Mesothelial cell of epicardium (in vitro differentiated cells): ENCODE measurements at regions not wholly inside any gene's neighbourhood (a gene's known extent, or its start where the extent isn't known, plus 50 kb on each side); places are given as distances from the start of the nearest gene placed in this dataset.

Experiments
- DNase-seq, 2 experiments: peaks; one replicate each; pipeline ENCODE4 v3.0.0; 2021; ENCODE audit warnings: low spot score in 2 of 2; ENCODE audit not compliant: unreplicated experiment in 2 of 2
- H3K27ac Mint-ChIP-seq: 2 replicates; pipeline ENCODE4 v1.8.0; 2021; ENCODE audit warnings: mixed read lengths
- H3K27me3 Mint-ChIP-seq: 2 replicates; pipeline ENCODE4 v1.8.0; 2021; ENCODE audit warnings: low read depth, mixed read lengths
- H3K36me3 Mint-ChIP-seq: 2 replicates; pipeline ENCODE4 v1.8.0; 2021; ENCODE audit warnings: mixed read lengths
- H3K4me1 Mint-ChIP-seq: 2 replicates; pipeline ENCODE4 v1.8.0; 2021; ENCODE audit warnings: mixed read lengths
- H3K4me3 Mint-ChIP-seq: 2 replicates; pipeline ENCODE4 v1.8.0; 2021; ENCODE audit warnings: mild to moderate bottlenecking, moderate library complexity, mixed read lengths
- H3K9me3 Mint-ChIP-seq: 2 replicates; pipeline ENCODE4 v1.8.0; 2021; ENCODE audit warnings: mixed read lengths
- CTCF ChIP-seq: fragments of 200-600 bp; sonication (generic); IDR thresholded peaks from one replicate; pipeline ENCODE4 v1.5.0; 2021; ENCODE audit warnings: antibody characterized with exemption; ENCODE audit not compliant: unreplicated experiment

- no peaks in the 10 kb centered on the region for H3K36me3 Mint-ChIP-seq
- H3K27ac Mint-ChIP-seq: peak overlapping the region; percentile 4
- peaks cover 30% of the 10 kb centered on the region for H3K4me1 Mint-ChIP-seq
- H3K27me3 Mint-ChIP-seq: peaks cover 6% of the 10 kb centered on the region
- peaks cover 3% of the 10 kb centered on the region for H3K9me3 Mint-ChIP-seq
- H3K4me3 Mint-ChIP-seq: no peak overlapping the region
- TF ChIP-seq CTCF: no peak
- no peak for DNase-seq
These were observed 211.4 kb downstream of the CMPK2 start for GRCh38 chr2:6654279-6654678.

- peaks cover 30% of the 10 kb centered on the region for H3K4me1 Mint-ChIP-seq
- no peak overlapping the region for H3K27ac Mint-ChIP-seq
- no peak for DNase-seq
- H3K36me3 Mint-ChIP-seq: no peaks in the 10 kb centered on the region
- TF ChIP-seq CTCF: no peak
- peaks cover 3% of the 10 kb centered on the region for H3K9me3 Mint-ChIP-seq
- H3K4me3 Mint-ChIP-seq: no peak overlapping the region
- H3K27me3 Mint-ChIP-seq: no peaks in the 10 kb centered on the region
These were observed 209.1 kb downstream of the CMPK2 start for GRCh38 chr2:6656633-6657032.

- Mint-ChIP-seq H3K4me3 (no peak overlapping the region), H3K27ac (no peak overlapping the region)
These were observed 208.6 kb downstream of the CMPK2 start for GRCh38 chr2:6657136-6657535.

GRCh38 chr2:6657855-6658254, 207.9 kb downstream of the CMPK2 start:
- no peak for TF ChIP-seq CTCF
- H3K9me3 Mint-ChIP-seq: peaks cover 3% of the 10 kb centered on the region
- no peak overlapping the region for H3K4me3 Mint-ChIP-seq
- H3K27ac Mint-ChIP-seq: no peak overlapping the region
- H3K4me1 Mint-ChIP-seq: peaks cover 20% of the 10 kb centered on the region
- peaks cover 2% of the 10 kb centered on the region for H3K27me3 Mint-ChIP-seq
- H3K36me3 Mint-ChIP-seq: no peaks in the 10 kb centered on the region
- no peak for DNase-seq

More at GRCh38 chr2:6657136-6657535, 208.6 kb downstream of the CMPK2 start:
- TF ChIP-seq CTCF: no peak
- H3K4me1 Mint-ChIP-seq: peaks cover 28% of the 10 kb centered on the region
- H3K36me3 Mint-ChIP-seq: no peaks in the 10 kb centered on the region
- DNase-seq: no peak
- H3K27me3 Mint-ChIP-seq: no peaks in the 10 kb centered on the region
- peaks cover 3% of the 10 kb centered on the region for H3K9me3 Mint-ChIP-seq

- no peak for TF ChIP-seq CTCF
- Mint-ChIP-seq H3K27me3 (peaks cover 6% of the 10 kb centered on the region), H3K4me3 (no peak overlapping the region), H3K36me3 (no peaks in the 10 kb centered on the region), H3K9me3 (no peaks in the 10 kb centered on the region), H3K27ac (no peak overlapping the region), H3K4me1 (peaks cover 2% of the 10 kb centered on the region)
- DNase-seq: no peak
These were observed 201.2 kb downstream of the CMPK2 start for GRCh38 chr2:6664332-6665061.
